ENCODE measurements at regions not wholly inside any gene's neighbourhood (a gene's known extent, or its start where the extent isn't known, plus 50 kb on each side); places are given as distances from the start of the nearest gene placed in this dataset.
A peak's percentile ranks its signal among the peaks of the same experiment; 100 is the strongest.

DNA sequence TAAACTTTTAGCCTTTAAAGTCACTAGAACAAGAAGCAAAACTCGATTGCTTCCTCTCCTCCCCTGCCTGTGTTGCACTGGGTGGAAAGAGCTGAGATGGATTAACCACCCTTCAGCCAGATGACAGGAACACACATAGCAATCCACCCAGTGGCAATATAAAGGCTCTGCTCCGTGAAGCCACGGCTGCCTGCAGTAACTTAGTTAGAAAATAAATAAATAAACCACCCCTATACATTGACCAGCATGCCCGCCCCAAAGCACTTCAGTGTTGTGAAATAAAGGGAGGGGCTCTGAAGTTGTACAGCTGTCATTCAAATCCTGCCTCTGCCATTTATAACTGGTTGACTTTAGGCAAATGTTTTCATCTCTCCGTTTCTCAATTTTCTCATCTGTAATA lies 217.1 kb upstream of the LDB2 start:
- DNase-seq (ENCODE audit: low read depth), result no peak

DNA sequence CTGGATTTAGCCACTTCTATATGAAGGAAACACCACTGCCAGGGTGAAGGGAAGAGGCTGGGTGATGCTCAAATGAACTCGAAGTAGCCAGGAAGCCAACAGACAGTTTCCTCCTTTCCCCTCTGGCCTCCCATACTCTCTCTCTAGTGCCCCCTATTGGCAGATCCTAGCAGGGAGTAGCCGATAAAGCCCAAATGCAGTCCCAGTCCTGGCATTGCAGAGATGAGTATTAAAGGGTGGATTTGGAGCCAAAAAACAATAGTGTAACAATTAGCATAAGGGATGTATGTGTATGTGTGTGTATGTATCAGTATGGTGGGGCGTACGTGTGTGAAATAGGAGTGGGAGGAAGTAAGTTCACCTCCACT lies 213.8 kb upstream of the LDB2 start:
- DNase-seq (ENCODE audit: low read depth), result peak; percentile 39

DNA sequence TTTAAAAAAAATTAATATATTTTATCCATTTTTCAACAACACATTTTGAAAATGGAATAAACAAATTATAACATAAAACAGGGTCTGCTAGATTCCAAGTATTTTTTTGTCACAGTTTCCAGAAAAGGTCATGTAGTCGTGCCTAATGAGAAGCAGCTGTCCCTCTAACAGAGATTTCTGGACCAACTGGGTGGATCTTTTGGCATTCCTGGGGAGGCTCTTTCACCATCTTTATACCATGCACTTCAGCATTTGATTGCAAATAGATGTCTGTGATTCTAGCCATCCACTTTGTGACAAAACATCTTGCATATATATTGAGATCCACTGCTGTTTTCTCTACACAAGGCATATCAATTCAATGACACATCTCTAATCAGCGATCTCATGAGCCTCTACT lies 210.7 kb upstream of the LDB2 start:
- no peak for DNase-seq (ENCODE audit: low read depth)

DNA sequence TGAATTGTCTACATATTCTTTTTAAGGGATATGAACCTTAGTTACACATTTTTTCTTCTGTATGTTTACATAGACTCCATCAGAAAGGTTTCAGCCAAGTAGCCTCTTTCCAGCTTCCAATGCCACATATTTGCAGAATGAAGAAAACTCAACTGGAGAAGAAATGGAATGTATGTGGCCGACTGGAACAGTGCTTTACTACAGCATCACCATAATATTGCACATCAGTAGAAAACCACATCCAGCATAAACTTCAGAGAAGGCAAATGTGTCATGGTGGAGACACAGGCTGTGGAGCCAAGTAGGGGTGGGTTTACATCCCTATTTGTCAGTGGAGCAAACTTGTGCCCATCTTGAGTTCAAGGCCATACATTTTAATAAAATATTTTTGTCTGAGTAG lies 204.8 kb upstream of the LDB2 start:
- no peak for DNase-seq (ENCODE audit: low read depth)

DNA sequence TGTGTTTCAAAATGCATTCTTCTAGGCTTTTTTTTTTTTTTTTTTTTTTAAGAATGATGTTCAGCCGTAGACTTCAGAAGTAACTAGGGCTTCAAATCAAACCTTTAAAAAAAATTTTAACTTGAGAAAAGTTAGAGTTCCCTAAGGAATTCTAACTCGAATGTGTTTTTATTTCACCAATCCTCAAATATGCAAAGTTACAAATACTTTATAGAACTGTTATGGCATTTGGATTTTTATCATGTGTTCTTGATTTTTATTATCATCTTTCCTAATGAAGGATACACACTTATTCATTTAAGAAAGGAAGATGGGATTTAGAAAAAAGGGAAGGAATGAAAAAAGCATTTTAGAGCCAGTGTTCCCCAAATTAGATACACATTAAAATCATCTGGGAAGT lies 200.6 kb upstream of the LDB2 start:
- no peak for DNase-seq (ENCODE audit: low read depth)

DNA sequence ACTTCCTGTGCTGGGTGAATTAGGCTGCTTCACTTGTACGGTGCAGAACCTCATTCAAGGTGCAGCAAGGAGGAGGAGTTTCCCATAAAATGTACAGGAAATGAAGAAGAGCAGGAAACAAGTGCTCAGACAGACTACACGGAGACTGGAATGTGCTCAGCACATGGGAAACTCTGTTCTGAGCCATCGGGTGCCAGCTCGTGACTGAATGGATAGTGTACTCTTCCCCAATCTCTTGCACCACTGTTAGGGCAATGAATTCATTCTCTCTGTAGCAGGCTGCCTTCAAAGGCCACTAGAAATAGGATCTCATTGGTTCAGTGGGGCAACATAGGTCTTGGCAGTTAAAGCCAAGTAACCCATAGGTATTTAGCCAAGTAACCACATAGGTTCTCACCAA lies 200.0 kb upstream of the LDB2 start:
- DNase-seq (ENCODE audit: low read depth), result no peak

DNA sequence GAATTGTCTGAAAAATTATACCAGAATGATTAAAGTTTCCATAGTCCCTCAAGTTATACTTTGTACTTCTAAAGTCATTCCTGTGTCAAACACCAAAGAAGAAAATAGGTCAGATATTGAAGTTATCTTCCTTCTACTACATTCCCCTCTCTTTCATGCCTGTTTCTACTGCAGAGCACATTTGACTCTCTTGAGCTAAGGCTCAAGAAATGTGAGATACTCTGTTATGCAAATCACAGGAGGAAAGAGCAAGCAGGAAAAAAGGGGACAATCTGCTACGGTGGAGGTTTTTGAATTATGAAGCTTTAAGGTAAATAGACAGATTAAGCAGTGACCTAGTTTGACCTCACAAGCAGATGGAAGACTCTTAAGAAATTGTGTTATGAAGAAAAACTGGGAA lies 198.9 kb upstream of the LDB2 start:
- DNase-seq (ENCODE audit: low read depth), result no peak

DNA sequence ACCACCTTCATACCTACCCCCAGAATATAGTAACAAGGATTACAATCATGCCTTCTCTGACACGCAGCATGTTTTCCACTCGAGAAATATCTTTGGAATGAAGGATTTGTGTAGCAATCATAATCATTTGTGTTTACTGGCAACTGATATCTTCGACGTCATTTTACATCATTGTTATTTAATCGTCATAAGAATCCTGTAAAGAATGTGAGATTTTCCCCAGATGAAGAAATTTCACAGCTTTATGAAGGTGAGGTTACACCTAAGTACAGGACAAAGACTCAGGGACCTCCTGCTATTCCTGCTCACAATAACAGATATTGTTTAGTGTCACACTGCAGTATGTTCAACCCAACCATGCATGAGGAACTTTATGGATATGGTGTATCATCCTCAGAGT lies 198.2 kb upstream of the LDB2 start:
- DNase-seq (ENCODE audit: low read depth), result no peak

DNA sequence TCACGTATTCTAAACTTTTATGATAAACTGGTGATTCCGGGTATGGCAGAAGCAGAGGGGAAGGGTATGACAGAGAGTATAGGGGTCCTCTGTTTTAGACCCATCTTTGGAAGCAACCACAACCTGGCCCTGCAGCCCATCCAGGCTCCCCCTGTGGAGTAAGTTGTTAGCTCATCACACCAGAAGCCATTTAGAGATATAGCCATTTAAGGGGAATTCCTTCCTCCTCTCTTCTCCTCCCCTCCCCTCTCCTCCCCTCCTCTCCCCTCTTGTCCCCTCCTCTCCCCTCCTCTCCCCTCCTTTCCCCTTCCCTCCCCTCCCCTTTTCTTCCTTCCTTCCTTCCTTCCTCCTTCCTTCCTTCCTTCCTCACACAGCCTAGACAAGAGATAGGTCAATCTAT lies 197.3 kb upstream of the LDB2 start:
- no peak for DNase-seq (ENCODE audit: low read depth)

DNA sequence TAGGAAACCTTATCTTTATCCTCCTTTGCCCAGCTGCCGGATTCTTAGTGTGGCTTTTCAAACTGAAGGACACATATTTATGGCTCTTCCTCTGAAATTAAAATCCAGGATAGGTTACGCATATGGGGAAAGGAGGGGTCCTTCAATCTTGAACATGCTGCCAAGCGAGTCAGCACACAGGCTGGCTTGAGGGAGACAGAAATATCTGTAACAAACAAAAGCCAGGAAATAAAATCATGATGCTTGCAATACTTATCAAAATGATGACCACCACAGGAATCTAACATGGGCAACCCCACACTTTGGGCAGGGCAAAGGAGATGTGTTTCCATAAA lies 196.4 kb upstream of the LDB2 start:
- DNase-seq (ENCODE audit: low read depth), result no peak

DNA sequence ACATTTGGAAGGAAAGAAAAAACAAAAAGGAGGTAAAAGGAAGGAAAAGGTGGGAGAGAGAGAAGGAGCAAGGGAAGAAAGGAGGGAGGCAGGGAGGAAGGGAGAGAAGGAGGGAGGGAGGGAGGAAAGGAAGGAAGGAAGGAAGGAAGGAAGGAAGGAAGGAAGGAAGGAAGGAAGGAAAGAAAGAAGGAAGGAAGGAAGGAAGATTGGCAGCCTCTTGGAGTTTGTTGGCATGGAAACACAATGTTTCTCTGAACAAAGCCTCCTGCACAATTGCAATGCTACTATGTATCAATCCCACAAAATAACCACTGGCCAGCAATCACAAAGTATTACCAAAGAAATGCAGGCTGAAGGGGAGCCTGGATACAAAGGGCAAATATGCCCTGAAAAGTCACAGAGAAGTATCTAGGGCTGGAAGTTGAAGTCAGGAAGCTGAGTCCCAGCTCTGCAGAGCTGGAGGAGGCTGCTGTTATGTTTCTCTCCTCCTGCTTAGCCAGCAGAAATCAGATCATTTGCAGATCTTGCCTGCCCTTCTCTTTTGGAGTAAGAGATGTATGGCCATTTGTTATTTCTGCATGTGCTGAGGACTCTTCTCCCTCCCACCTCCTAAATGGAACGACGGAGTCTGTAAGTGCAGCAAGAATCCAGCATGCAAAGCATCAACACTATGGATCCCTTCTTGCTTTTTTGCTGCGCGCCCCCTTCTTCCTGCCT lies 195.9 kb upstream of the LDB2 start:
- no peak for DNase-seq (ENCODE audit: low read depth)

DNA sequence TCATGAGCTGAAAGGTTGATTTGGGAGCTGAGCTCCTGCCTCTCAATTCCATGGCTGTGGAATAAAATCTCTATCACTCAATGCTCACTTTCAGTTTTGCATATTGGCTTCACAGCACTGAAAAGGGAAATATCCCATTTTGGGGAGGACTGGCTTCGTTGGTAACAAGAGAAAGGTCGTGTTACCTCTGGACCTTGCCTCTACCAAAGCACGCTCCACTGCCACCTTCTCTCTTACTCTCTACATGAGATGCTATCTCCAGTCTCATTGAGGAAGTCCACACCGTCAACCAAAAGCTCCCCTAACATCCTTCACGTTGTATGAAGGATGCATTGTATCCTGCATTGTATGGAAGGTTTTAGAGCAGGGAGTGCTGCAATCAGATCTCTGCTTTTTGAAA lies 195.0 kb upstream of the LDB2 start:
- DNase-seq (ENCODE audit: low read depth), result no peak

DNA sequence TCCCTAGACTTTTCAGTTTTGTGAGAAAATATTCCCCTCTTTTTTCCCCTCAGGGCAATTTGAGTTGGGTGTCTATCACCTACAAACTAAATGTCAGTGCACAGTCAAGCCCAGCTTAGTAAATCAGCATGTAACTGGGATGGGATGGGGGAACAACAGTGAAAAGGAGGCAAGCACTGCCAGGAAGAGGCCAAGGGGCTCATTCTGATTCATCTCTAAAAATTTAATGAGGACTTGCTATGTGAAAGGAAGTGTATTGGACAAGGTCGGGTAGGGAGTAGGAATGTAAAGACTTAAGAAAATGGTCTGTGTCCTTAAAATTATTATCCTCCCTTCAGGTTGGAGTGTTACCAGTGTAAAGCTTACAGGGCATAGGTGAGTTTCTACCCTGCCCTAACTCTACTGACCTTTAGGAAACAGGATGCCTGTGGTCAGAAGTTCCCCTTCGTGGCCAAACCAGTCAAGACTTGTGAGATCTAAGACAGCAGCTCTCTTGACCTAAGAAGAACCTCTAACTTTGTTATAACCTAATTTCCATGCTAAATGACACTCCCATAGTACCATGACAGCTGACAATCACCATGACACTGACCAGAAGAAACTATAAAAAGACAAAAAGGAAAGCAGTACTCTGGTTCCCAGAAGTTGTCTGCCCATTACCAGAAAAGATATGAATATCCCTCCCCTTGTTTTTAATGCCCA lies 194.4 kb upstream of the LDB2 start:
- DNase-seq (ENCODE audit: low read depth), result no peak

DNA sequence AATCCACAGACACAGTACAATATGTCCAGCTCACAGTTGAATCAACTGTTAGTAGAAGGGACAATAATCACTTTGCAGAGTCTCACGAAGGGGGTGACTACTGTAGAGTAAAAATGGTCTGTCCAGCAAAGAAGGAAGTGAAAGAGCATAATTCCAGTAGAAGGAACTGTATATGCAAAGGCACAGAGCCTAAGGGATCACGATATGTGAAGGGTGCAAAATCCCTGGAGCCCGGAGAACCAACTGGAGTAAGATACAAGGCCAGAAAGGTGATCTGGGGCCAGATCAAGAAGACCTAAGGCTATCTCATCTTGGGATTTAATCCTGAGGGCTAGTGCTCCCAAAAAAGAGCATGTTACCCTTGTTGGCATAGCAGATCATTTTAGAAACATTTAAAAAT lies 192.7 kb upstream of the LDB2 start:
- DNase-seq (ENCODE audit: low read depth), result no peak

DNA sequence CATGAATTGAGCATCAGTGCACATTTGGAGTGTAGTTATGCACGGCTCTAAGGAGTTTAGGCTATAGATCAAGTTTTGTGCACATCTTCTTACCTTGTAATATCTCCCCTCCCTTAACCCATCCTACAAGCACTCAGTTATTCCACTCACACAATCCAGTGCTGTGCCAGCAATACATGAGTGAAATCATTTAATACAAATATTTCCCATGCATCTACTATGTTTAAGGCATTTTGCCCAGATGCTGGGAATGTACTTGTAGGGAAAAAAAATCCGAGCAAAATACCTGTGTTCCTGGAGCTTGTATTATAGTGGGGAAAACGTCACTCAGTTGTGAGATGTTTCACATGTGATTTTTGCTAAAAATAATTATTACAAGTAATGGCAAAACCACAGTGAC lies 191.6 kb upstream of the LDB2 start:
- DNase-seq (ENCODE audit: low read depth), result no peak

DNA sequence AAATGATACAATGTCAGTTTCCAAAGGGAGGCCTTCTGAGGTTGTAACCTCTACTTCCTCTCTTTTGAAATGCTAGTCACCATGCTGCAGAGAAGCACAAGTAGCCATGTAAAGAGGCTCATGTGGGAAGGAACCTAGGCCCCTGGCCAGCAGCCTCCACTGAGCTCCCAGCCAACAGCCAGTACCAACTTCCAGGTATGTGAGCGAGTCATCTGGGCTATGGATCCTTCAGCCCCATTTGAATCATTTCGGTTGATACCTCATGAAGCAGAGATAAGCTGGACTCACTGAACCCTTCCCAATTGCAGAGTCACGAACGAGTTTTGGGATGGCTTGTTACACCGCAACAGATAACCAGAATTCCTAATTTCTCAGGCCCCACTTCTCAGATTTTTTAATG lies 187.0 kb upstream of the LDB2 start:
- DNase-seq (ENCODE audit: low read depth), result no peak

DNA sequence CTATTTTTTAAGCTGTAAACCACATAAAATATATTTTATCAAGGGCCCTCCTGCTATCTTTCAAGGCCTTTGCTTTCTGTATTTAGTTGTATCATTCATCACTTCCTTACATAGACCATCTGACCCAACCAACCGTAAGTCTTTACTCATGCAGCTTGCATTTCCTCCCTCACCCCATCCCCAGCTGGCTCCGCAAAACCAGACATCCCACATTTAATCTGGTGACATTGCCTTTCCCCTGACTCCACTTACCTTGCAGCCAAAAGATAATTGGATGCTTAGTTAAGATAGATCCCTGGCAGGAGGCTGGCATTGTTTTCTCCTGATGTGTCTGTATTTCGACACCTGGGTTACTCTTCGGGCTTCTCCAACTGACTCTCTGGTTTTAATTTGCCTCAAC lies 183.7 kb upstream of the LDB2 start:
- DNase-seq (ENCODE audit: low read depth), result peak; percentile 56

DNA sequence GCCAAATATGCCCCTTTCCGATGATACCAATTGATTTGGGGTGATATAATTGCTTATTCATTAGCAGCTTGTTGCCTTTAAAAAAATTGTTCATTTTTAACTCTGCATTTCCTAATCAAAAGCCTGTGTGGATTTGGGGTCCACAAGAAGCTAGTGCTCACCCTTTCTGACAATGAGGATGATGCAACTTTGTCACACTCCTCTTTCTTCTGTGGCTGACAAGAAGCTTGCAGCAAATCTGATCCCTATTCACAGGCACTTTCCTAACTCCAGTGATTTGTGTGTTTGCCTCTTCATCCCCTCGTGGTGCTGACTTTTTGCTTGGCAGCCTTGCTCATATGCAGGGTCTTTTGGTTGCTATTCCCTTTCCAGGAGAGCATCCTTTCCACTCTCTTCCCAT lies 182.7 kb upstream of the LDB2 start:
- DNase-seq (ENCODE audit: low read depth), result no peak

DNA sequence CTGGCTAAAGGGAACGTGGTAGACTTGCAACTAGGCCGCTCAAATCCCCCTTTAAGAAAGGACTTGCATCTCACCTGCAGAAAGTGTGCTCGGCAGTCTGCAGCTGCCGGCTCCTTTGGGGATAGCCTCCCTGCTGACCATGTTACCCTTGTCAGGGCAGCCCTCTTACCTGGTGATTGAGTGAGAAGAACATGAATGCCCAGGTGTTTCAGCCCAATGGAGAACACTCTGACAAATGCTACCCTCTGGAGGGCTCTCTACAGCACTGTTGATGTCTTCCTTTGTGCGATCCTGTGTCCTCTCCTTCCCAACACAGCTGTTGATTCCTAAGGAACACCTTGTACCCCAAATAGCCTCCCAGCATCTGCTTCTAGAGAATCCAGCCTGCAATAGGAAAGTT lies 178.7 kb upstream of the LDB2 start:
- no peak for DNase-seq (ENCODE audit: low read depth)

DNA sequence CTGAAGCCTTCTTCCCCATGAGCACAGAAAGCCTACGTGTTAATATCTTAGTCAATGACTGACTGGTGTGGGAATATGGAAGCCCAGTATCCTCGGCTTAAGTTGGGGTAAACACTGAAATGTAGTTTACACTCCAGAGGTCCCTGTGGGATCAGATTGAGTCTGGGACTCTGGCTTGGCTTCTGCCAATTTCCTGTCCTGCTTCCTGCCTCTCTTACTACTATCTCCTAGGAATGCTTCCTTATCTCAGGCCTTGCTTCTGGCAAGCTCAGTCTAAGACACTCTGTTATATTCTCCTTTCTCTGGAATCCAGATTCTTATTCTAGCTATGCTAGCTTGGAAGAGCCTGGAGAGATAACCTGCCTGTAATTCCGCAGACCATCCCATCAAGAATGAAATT lies 174.0 kb upstream of the LDB2 start:
- DNase-seq (ENCODE audit: low read depth), result no peak

DNA sequence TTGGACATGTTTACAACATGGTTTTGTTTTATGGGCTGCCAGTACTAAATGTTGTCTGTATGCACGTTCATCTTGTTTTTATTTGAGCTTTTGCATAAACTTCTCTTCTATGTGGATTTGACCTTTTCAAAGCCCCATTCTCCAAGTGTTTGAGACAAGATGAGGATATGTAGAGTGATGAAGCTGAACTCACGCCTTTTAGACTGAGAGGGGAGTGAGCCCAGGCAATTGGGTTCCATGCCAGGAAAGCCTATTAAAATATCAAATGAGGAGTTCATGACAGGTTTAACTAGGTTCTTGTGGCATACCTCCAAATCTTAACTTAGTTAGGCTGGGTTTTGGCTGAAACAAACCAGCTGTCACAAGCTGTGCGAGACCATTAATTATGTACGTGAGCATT lies 170.4 kb upstream of the LDB2 start:
- DNase-seq (ENCODE audit: low read depth), result no peak

DNA sequence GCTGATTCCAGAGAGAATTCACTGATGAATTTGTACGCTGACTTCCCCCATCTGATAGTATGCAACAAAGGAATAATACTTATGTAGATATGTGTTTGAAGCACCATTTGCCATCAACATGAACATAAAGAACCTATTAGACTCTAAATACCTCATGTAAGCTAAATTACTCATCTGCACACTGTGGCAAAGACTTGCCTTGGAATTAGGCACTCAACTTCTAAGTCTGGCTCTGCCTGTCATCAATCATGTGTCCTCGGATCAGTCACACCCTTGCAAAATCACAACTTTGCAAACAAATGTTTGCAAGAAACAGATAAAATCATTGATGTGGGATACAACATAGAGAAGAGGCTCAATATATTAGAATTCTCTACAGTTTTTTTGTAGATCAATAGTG lies 169.9 kb upstream of the LDB2 start:
- DNase-seq (ENCODE audit: low read depth), result no peak

DNA sequence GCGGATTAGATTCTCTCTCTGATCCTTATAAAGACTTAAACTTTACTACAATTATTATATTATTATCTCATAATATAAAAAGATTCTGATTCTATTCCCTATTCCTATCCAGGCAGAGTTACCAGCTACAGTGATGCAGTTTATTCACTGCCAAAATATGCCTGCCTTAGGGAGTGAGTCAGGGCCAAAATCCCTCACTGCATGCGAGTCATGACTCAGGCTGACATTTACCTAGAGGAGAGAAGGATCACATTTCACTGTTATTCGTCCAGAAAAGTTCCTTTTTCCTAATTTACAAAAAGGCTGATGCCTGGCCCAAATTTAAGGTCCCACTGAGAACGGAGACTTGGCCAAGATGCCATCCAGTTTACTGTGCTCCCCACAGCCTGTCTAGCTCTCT lies 168.5 kb upstream of the LDB2 start:
- DNase-seq (ENCODE audit: low read depth), result peak; percentile 86

DNA sequence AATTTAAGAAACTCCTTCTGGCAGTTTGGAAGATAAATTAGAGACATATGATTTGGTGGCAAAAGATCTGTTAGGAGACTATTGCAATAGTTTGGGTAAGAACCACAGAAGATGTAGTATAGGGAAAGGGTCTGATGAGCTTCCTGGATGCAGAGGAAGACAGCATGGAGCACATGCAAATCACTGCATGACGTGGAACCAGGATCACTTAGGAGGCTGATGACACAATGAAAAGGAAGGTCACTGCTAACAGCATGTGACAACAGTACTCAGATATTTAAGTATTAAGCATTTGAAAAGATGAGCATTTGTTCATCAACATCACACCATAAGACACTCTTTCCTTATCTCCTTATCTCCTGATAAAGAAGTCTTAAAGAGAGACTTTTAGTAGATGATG lies 167.8 kb upstream of the LDB2 start:
- peak; percentile 42 for DNase-seq (ENCODE audit: low read depth)

Data from RPMI7951 (cell line).